CD8-positive, alpha-beta memory T cell (primary cell): ENCODE measurements at regions not wholly inside any gene's neighbourhood (a gene's known extent, or its start where the extent isn't known, plus 50 kb on each side); places are given as distances from the start of the nearest gene placed in this dataset.
"Not testable (repeated sequence)": the region's sequence is repeated elsewhere in the genome, so short reads cannot be mapped to it uniquely, and the experiment has no call there.

Experiments
- CTCF ChIA-PET: fragments of 350-600 bp; sonication (Branson Sonifier 250); formaldehyde crosslinking; loops from one replicate; lab custom pipeline; 2021; ENCODE audit warnings: antibody characterized with exemption; lab: Charles Lee
- POLR2A ChIA-PET: fragments of 350-600 bp; sonication (Branson Sonifier 250); formaldehyde crosslinking; loops from one replicate; lab custom pipeline; 2021; ENCODE audit warnings: antibody characterized with exemption; lab: Charles Lee
- DNase-seq, 5 donors: peaks; one replicate each; pipeline versions ENCODE4 v3.0.0 to v3.0.0-alpha.2; 2020 to 2022; ENCODE audit warnings: mixed read lengths in 1 of 5
- H3K27ac ChIP-seq: one replicate; pipeline ENCODE4 v1.7.0; 2013; ENCODE audit warnings: low read depth, mild to moderate bottlenecking, low read length, moderate library complexity
- H3K27me3 ChIP-seq: 2 replicates; pipeline ENCODE4 v1.7.0; 2013; ENCODE audit warnings: low read length, mild to moderate bottlenecking; ENCODE audit not compliant: insufficient read depth, poor library complexity, severe bottlenecking
- H3K36me3 ChIP-seq: 2 replicates; pipeline ENCODE4 v1.7.0; 2013; ENCODE audit warnings: mild to moderate bottlenecking, low read length, moderate library complexity; ENCODE audit not compliant: insufficient read depth
- H3K4me1 ChIP-seq: 2 replicates; pipeline ENCODE4 v1.7.0; 2013; ENCODE audit warnings: mild to moderate bottlenecking, low read length, moderate library complexity; ENCODE audit not compliant: insufficient read depth
- H3K4me3 ChIP-seq: 2 replicates; pipeline ENCODE4 v1.7.0; 2013; ENCODE audit warnings: mild to moderate bottlenecking, low read length
- H3K9me3 ChIP-seq: 2 replicates; pipeline ENCODE4 v1.7.0; 2013; ENCODE audit warnings: mild to moderate bottlenecking, low read length
- H3K27ac Mint-ChIP-seq, 8 donors: one replicate each; pipeline ENCODE4 v1.8.0; 2020 to 2021; ENCODE audit warnings: mixed read lengths in 8 of 8, mild to moderate bottlenecking in 6 of 8, inconsistent platforms in 3 of 8, moderate library complexity in 3 of 8
- H3K27me3 Mint-ChIP-seq, 2 donors: one replicate each; pipeline ENCODE4 v1.8.0; 2020 to 2021; ENCODE audit warnings: mixed read lengths in 2 of 2, mild to moderate bottlenecking in 1 of 2, moderate library complexity in 1 of 2
- H3K36me3 Mint-ChIP-seq, 3 donors: one replicate each; pipeline ENCODE4 v1.8.0; 2020 to 2021; ENCODE audit warnings: mixed read lengths in 3 of 3, inconsistent platforms in 1 of 3, mild to moderate bottlenecking in 1 of 3
- H3K4me1 Mint-ChIP-seq, 3 donors: one replicate each; pipeline ENCODE4 v1.8.0; 2020 to 2021; ENCODE audit warnings: mixed read lengths in 3 of 3, inconsistent platforms in 1 of 3, mild to moderate bottlenecking in 1 of 3
- H3K4me3 Mint-ChIP-seq, 7 donors: one replicate each; pipeline ENCODE4 v1.8.0; 2020 to 2021; ENCODE audit warnings: mixed read lengths in 7 of 7, mild to moderate bottlenecking in 6 of 7, moderate library complexity in 4 of 7, inconsistent platforms in 2 of 7
- H3K9me3 Mint-ChIP-seq, 5 donors: one replicate each; pipeline ENCODE4 v1.8.0; 2020 to 2022; ENCODE audit warnings: mixed read lengths in 5 of 5, mild to moderate bottlenecking in 3 of 5, moderate library complexity in 2 of 5, inconsistent platforms in 1 of 5

GRCh38 chr6:91079969-91080368 lies 493.1 kb upstream of the MAP3K7 start:
- H3K4me1 ChIP-seq, result no peaks in the 10 kb centered on the region
- Mint-ChIP-seq H3K4me1 (no peaks in the 10 kb centered on the region), H3K27ac (no peak overlapping the region), H3K4me3 (no peak overlapping the region), H3K9me3 (no peaks in the 10 kb centered on the region), H3K27me3 (no peaks in the 10 kb centered on the region), H3K36me3 (no peaks in the 10 kb centered on the region)
- POLR2A ChIA-PET, result no interaction called here
- CTCF ChIA-PET, result no interaction called here
- H3K9me3 ChIP-seq, result no peaks in the 10 kb centered on the region
- no peak overlapping the region for H3K4me3 ChIP-seq
- H3K27ac ChIP-seq, result no peak overlapping the region
- H3K27me3 ChIP-seq, result no peaks in the 10 kb centered on the region
- DNase-seq, result no peak
- no peaks in the 10 kb centered on the region for H3K36me3 ChIP-seq

GRCh38 chr6:91075244-91075976 lies 488.5 kb upstream of the MAP3K7 start:
- ChIA-PET CTCF (no interaction called here), POLR2A (no interaction called here)
- no peak for DNase-seq
- H3K36me3 Mint-ChIP-seq, result no peaks in the 10 kb centered on the region
- no peak overlapping the region for H3K27ac Mint-ChIP-seq
- no peaks in the 10 kb centered on the region for H3K9me3 ChIP-seq
- H3K4me1 Mint-ChIP-seq, result no peaks in the 10 kb centered on the region
- H3K36me3 ChIP-seq, result no peaks in the 10 kb centered on the region
- H3K4me3 Mint-ChIP-seq, result no peak overlapping the region
- no peaks in the 10 kb centered on the region for H3K4me1 ChIP-seq
- no peak overlapping the region for H3K4me3 ChIP-seq
- no peak overlapping the region for H3K27ac ChIP-seq
- H3K9me3 Mint-ChIP-seq, result peaks cover 0 to 2% (median 0%) of the 10 kb centered on the region in 5 donors
- H3K27me3 ChIP-seq, result no peaks in the 10 kb centered on the region
- peaks cover 0 to 1% of the 10 kb centered on the region in 2 donors for H3K27me3 Mint-ChIP-seq

- no peak overlapping the region for H3K27ac Mint-ChIP-seq
- ChIA-PET POLR2A (no interaction called here), CTCF (no interaction called here)
- Histone ChIP-seq H3K27me3 (no peaks in the 10 kb centered on the region), H3K4me3 (no peak overlapping the region), H3K36me3 (no peaks in the 10 kb centered on the region), H3K9me3 (no peaks in the 10 kb centered on the region), H3K27ac (no peak overlapping the region), H3K4me1 (no peaks in the 10 kb centered on the region)
- no peaks in the 10 kb centered on the region for H3K36me3 Mint-ChIP-seq
- peaks cover 3 to 18% (median 7%) of the 10 kb centered on the region in 5 donors for H3K9me3 Mint-ChIP-seq
- no peaks in the 10 kb centered on the region for H3K4me1 Mint-ChIP-seq
- peaks cover 0 to 2% of the 10 kb centered on the region in 2 donors for H3K27me3 Mint-ChIP-seq
- no peak overlapping the region for H3K4me3 Mint-ChIP-seq
- DNase-seq, result no peak
Observed at GRCh38 chr6:91063362-91063761, 476.5 kb upstream of the MAP3K7 start.

- no peak overlapping the region for H3K4me3 ChIP-seq
- DNase-seq, result no peak
- CTCF ChIA-PET, result no interaction called here
Observed at GRCh38 chr6:91057689-91058088, 470.8 kb upstream of the MAP3K7 start.

GRCh38 chr6:91055959-91056358 lies 469.1 kb upstream of the MAP3K7 start:
- H3K4me1 ChIP-seq, result no peaks in the 10 kb centered on the region
- no peaks in the 10 kb centered on the region for H3K27me3 ChIP-seq
- no peaks in the 10 kb centered on the region for H3K36me3 ChIP-seq
- H3K27ac ChIP-seq, result no peak overlapping the region
- POLR2A ChIA-PET, result no interaction called here
- no peaks in the 10 kb centered on the region for H3K9me3 ChIP-seq
- CTCF ChIA-PET, result no interaction called here
- DNase-seq, result no peak
- H3K27me3 Mint-ChIP-seq, result peaks cover 0 to 2% of the 10 kb centered on the region in 2 donors
- H3K9me3 Mint-ChIP-seq, result peaks cover 0 to 29% (median 8%) of the 10 kb centered on the region in 5 donors
- H3K27ac Mint-ChIP-seq, result no peak overlapping the region
- H3K4me1 Mint-ChIP-seq, result no peaks in the 10 kb centered on the region
- no peaks in the 10 kb centered on the region for H3K36me3 Mint-ChIP-seq
- H3K4me3 Mint-ChIP-seq, result no peak overlapping the region
- H3K4me3 ChIP-seq, result no peak overlapping the region

More at GRCh38 chr6:91057689-91058088, 470.8 kb upstream of the MAP3K7 start:
- Histone ChIP-seq H3K36me3 (no peaks in the 10 kb centered on the region), H3K9me3 (no peaks in the 10 kb centered on the region), H3K27me3 (no peaks in the 10 kb centered on the region), H3K4me1 (no peaks in the 10 kb centered on the region), H3K27ac (no peak overlapping the region)
- no peak overlapping the region for H3K27ac Mint-ChIP-seq
- H3K27me3 Mint-ChIP-seq, result peaks cover 0 to 3% of the 10 kb centered on the region in 2 donors
- H3K36me3 Mint-ChIP-seq, result no peaks in the 10 kb centered on the region
- no peaks in the 10 kb centered on the region for H3K4me1 Mint-ChIP-seq
- no peak overlapping the region for H3K4me3 Mint-ChIP-seq
- POLR2A ChIA-PET, result no interaction called here
- H3K9me3 Mint-ChIP-seq, result peaks cover 0 to 29% (median 12%) of the 10 kb centered on the region in 5 donors

GRCh38 chr6:91052473-91053450 lies 465.9 kb upstream of the MAP3K7 start:
- H3K27ac ChIP-seq, H3K4me1 Mint-ChIP-seq, CTCF ChIA-PET, H3K36me3 ChIP-seq, H3K36me3 Mint-ChIP-seq, H3K4me3 ChIP-seq, H3K27ac Mint-ChIP-seq, H3K27me3 ChIP-seq, H3K4me3 Mint-ChIP-seq, DNase-seq, H3K27me3 Mint-ChIP-seq, H3K9me3 ChIP-seq, POLR2A ChIA-PET, H3K4me1 ChIP-seq: not testable (repeated sequence)
- H3K9me3 Mint-ChIP-seq, result peaks cover 0 to 19% (median 3%) of the 10 kb centered on the region in 5 donors

- H3K27ac ChIP-seq, result no peak overlapping the region
- H3K4me3 Mint-ChIP-seq, result no peak overlapping the region
- H3K9me3 Mint-ChIP-seq, result peaks cover 0 to 6% (median 0%) of the 10 kb centered on the region in 5 donors
- H3K27me3 ChIP-seq, result no peaks in the 10 kb centered on the region
- H3K36me3 ChIP-seq, result no peaks in the 10 kb centered on the region
- DNase-seq, result no peak
- H3K4me1 Mint-ChIP-seq, result no peaks in the 10 kb centered on the region
- ChIA-PET CTCF (no interaction called here), POLR2A (no interaction called here)
- H3K4me1 ChIP-seq, result no peaks in the 10 kb centered on the region
- no peaks in the 10 kb centered on the region for H3K9me3 ChIP-seq
- no peak overlapping the region for H3K4me3 ChIP-seq
- no peak overlapping the region for H3K27ac Mint-ChIP-seq
- H3K36me3 Mint-ChIP-seq, result no peaks in the 10 kb centered on the region
- no peaks in the 10 kb centered on the region for H3K27me3 Mint-ChIP-seq
Observed at GRCh38 chr6:91045161-91045560, 458.3 kb upstream of the MAP3K7 start.

- Histone ChIP-seq H3K27ac (no peak overlapping the region), H3K27me3 (no peaks in the 10 kb centered on the region), H3K36me3 (no peaks in the 10 kb centered on the region), H3K4me1 (no peaks in the 10 kb centered on the region), H3K4me3 (no peak overlapping the region), H3K9me3 (no peaks in the 10 kb centered on the region)
- H3K36me3 Mint-ChIP-seq, result no peaks in the 10 kb centered on the region
- no peaks in the 10 kb centered on the region for H3K27me3 Mint-ChIP-seq
- ChIA-PET CTCF (no interaction called here), POLR2A (no interaction called here)
- H3K9me3 Mint-ChIP-seq, result peaks cover 0 to 6% (median 0%) of the 10 kb centered on the region in 5 donors
- H3K4me1 Mint-ChIP-seq, result no peaks in the 10 kb centered on the region
- no peak for DNase-seq
- no peak overlapping the region for H3K27ac Mint-ChIP-seq
- no peak overlapping the region for H3K4me3 Mint-ChIP-seq
Observed at GRCh38 chr6:91043751-91044150, 456.9 kb upstream of the MAP3K7 start.
